ENCODE measurements at regions not wholly inside any gene's neighbourhood (a gene's known extent, or its start where the extent isn't known, plus 50 kb on each side); places are given as distances from the start of the nearest gene placed in this dataset.

DNA sequence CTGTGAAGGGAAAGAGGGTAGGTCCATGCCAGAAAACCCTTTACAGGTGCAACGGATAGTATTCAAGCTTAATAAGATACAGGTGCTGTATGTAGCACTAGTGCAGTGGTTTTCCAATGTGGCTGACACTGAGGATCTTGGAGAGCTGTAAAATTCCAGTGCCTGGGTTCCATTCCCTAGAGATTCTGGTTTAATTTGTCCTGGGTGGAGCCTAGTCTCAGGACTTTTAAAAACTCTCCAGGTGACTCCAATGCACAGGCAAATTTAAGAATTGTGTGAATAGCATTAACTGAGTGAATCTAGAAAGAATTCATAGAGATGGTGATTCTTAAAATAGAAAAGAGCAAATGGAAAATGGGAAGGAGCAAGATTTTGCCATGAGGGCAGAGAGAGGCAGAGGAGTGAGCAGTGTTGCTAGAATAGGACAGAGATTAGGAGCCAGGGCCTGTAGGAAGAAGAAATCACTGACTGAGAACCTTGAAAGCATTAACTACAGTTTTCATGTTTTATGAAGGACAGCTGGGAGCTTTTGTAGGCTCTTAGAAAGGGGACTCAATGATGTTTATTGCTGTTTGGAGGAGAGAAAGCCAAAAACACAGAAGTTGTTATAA, 261.8 kb downstream of the DLEU7 start:
- Mint-ChIP-seq H3K27ac (ENCODE audit: low read depth, unreplicated experiment) (no peak overlapping the region), H3K4me1 (ENCODE audit: insufficient read depth, unreplicated experiment) (no peaks in the 10 kb centered on the region), H3K27me3 (ENCODE audit: insufficient read depth, unreplicated experiment) (no peaks in the 10 kb centered on the region), H3K36me3 (ENCODE audit: insufficient read depth, unreplicated experiment) (no peaks in the 10 kb centered on the region), H3K9me3 (ENCODE audit: unreplicated experiment) (no peaks in the 10 kb centered on the region), H3K4me3 (ENCODE audit: unreplicated experiment) (no peak overlapping the region)
- BruUV-seq (replicated peaks) = no TSS peak
- CTCF ChIA-PET = no interaction called here
- TF ChIP-seq, protein P1, sequence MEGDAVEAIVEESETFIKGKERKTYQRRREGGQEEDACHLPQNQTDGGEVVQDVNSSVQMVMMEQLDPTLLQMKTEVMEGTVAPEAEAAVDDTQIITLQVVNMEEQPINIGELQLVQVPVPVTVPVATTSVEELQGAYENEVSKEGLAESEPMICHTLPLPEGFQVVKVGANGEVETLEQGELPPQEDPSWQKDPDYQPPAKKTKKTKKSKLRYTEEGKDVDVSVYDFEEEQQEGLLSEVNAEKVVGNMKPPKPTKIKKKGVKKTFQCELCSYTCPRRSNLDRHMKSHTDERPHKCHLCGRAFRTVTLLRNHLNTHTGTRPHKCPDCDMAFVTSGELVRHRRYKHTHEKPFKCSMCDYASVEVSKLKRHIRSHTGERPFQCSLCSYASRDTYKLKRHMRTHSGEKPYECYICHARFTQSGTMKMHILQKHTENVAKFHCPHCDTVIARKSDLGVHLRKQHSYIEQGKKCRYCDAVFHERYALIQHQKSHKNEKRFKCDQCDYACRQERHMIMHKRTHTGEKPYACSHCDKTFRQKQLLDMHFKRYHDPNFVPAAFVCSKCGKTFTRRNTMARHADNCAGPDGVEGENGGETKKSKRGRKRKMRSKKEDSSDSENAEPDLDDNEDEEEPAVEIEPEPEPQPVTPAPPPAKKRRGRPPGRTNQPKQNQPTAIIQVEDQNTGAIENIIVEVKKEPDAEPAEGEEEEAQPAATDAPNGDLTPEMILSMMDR (IDR thresholded peaks at IDR 0.05; ENCODE audit: unreplicated experiment) = no peak
- POLR2A ChIA-PET = interaction anchor here (0.5 kb wide), 1 partner anchor 247 kb away, joined by 4 read pairs; no protein-coding TSS in a partner anchor
- DNase-seq (ENCODE audit: unreplicated experiment) = no peak
- intact Hi-C loops (cut with micrococcal nuclease) = no loop called here

DNA sequence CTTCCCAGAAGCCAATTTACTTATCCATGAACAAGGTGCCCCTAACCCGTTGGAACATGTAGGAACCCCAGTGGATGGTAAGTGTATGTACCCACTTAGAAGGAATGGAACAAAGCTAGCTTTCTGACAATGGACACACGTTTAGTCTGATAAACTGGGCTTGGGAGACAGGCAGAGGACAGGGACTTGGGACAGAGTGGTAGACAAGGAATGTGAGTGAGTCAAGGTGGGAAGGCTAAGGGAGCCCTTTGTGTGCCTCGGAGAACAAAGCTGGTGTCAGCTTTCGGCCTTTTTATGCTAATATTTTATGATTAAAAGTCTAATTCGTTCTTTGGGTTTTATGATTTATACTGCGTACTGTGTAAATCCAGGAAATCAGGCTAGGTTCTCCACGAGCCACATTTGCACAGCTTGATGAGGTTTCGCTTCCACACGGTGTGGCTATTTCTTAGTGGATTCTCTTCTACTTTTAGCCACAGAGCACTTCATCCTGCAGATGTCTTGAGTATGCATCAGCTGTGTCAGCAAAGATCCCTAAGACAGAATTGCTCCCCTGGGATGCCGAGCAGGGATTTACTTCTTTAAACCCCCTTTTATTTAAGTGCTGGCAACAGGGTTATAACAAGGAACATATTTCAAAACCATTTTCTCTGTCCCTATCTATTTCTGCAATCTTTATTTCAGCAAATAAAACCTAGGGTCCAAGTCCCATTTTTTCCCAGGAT, 258.5 kb downstream of the DLEU7 start:
- intact Hi-C loops (cut with micrococcal nuclease) = no loop called here
- ChIA-PET CTCF (interaction anchor here (0.6 to 1.4 kb wide), 4 partner anchors 12 to 503 kb away, joined by 3 to 4 read pairs (median 3); no protein-coding TSS in a partner anchor), POLR2A (no interaction called here)
- Mint-ChIP-seq H3K36me3 (ENCODE audit: insufficient read depth, unreplicated experiment) (no peaks in the 10 kb centered on the region), H3K27ac (ENCODE audit: low read depth, unreplicated experiment) (no peak overlapping the region), H3K4me1 (ENCODE audit: insufficient read depth, unreplicated experiment) (peaks cover 14% of the 10 kb centered on the region), H3K27me3 (ENCODE audit: insufficient read depth, unreplicated experiment) (no peaks in the 10 kb centered on the region), H3K4me3 (ENCODE audit: unreplicated experiment) (no peak overlapping the region), H3K9me3 (ENCODE audit: unreplicated experiment) (no peaks in the 10 kb centered on the region)
- DNase-seq (ENCODE audit: unreplicated experiment) = no peak
- TF ChIP-seq, protein P1 (IDR thresholded peaks at IDR 0.05; ENCODE audit: unreplicated experiment) = no peak
- no TSS peak for BruUV-seq (replicated peaks)

DNA sequence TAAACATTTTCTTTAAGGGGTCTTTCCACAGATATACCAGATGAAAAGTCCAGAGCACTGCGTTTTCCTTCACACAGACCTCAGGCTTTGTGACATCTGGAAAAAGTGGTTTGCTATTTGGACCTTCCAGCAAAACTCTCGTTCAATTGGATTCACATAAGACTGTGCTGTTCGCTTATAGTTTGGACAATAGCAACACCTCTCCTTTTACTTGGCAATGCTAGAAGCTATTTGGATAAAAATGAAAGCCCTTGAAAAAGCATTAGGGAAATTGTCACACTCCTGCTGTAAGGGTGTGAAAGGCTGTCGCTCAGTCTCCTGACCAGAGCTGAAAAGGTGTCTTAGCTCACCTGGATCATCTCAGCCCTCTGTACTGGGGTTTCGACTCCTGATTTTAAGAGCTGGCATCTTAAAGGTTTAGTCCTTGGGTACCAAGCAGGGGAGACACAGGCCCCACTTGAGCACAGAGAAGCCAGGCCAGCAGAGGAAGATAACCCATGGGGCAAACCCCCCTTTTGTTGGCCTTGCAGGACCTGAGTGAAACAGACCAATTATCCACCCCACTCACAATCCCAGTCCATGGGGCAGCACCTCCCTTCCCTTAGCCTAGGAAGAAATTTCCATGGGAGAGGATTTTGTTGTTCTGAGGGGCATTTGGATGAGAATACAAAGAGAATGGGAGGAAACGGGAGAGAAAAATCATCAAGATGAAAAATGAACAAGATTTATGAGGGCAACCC, 257.6 kb downstream of the DLEU7 start:
- Mint-ChIP-seq H3K4me3 (ENCODE audit: unreplicated experiment) (no peak overlapping the region), H3K27ac (ENCODE audit: low read depth, unreplicated experiment) (no peak overlapping the region), H3K4me1 (ENCODE audit: insufficient read depth, unreplicated experiment) (peaks cover 16% of the 10 kb centered on the region), H3K9me3 (ENCODE audit: unreplicated experiment) (no peaks in the 10 kb centered on the region), H3K36me3 (ENCODE audit: insufficient read depth, unreplicated experiment) (no peaks in the 10 kb centered on the region), H3K27me3 (ENCODE audit: insufficient read depth, unreplicated experiment) (no peaks in the 10 kb centered on the region)
- intact Hi-C loops (cut with micrococcal nuclease) = no loop called here
- no peak for DNase-seq (ENCODE audit: unreplicated experiment)
- ChIA-PET CTCF (interaction anchor here (0.5 to 1.4 kb wide), 4 partner anchors 14 to 74 kb away, joined by 3 to 4 read pairs (median 3); no protein-coding TSS in a partner anchor), POLR2A (no interaction called here)
- TF ChIP-seq, protein P1 (IDR thresholded peaks at IDR 0.05; ENCODE audit: unreplicated experiment) = no peak
- no TSS peak for BruUV-seq (replicated peaks)

DNA sequence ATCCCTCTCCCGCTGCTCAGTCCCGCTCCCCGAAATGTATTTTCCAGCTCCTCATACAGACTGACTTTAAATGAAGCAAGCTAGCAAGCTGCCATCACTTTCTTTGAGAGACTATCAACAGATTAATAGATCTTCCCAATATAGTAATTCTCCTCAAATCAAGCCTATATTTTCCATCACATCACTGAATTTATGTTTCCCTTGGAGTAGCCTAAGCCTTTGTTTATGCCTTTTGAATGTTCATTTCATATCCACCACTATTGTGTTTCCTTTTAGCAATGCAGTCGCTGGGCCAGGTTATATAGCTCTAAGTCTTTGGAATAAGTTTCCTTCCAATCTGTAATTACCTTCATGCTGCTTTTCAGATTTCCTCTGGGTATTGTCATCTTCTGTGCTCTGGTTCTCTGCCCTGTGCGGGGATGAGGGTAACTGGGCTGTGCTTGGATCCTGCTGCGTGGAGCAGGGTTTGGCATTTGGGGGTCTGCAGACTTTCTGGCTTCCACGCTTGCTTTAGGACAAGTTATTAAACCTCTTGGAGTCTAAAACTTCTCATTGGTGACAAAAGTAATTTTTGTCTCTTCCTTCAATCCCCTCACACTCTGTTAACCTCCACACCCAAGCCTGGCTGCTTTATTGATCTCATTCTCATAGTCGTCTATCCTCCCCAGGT, 256.9 kb downstream of the DLEU7 start:
- TF ChIP-seq, protein P1 (IDR thresholded peaks at IDR 0.05; ENCODE audit: unreplicated experiment) = no peak
- Mint-ChIP-seq H3K4me1 (ENCODE audit: insufficient read depth, unreplicated experiment) (peaks cover 16% of the 10 kb centered on the region), H3K9me3 (ENCODE audit: unreplicated experiment) (no peaks in the 10 kb centered on the region), H3K4me3 (ENCODE audit: unreplicated experiment) (no peak overlapping the region), H3K27me3 (ENCODE audit: insufficient read depth, unreplicated experiment) (no peaks in the 10 kb centered on the region), H3K36me3 (ENCODE audit: insufficient read depth, unreplicated experiment) (no peaks in the 10 kb centered on the region), H3K27ac (ENCODE audit: low read depth, unreplicated experiment) (no peak overlapping the region)
- ChIA-PET POLR2A (no interaction called here), CTCF (interaction anchor here (0.5 to 0.9 kb wide), 2 partner anchors 15 to 28 kb away, joined by 3 read pairs; no protein-coding TSS in a partner anchor)
- BruUV-seq (replicated peaks) = no TSS peak
- no peak for DNase-seq (ENCODE audit: unreplicated experiment)
- intact Hi-C loops (cut with micrococcal nuclease) = no loop called here
